Activated CD8-positive, alpha-beta T cell treated with anti-CD3 and anti-CD28 coated beads, Interleukin-2, amount 10 ng/mL, durations not matched to agents 7 days and 5 days (primary cell): ENCODE measurements at regions not wholly inside any gene's neighbourhood (a gene's known extent, or its start where the extent isn't known, plus 50 kb on each side); places are given as distances from the start of the nearest gene placed in this dataset.

Source experiments
- ATAC-seq: fragments of 150-1000 bp; cut with Tn5 transposase; one replicate; pipeline ENCODE4 v1.10.0; 2021; ENCODE audit warnings: moderate library complexity
- CTCF ChIA-PET: fragments of 350-600 bp; sonication (Branson Sonifier 250); formaldehyde crosslinking; loops from one replicate; lab custom pipeline; 2021; ENCODE audit warnings: antibody characterized with exemption; lab: Charles Lee
- POLR2A ChIA-PET: fragments of 350-600 bp; sonication (Branson Sonifier 250); formaldehyde crosslinking; loops from one replicate; lab custom pipeline; 2021; ENCODE audit warnings: antibody characterized with exemption; lab: Charles Lee
- DNase-seq: peaks from one replicate; pipeline ENCODE4 v3.0.0-alpha.2; 2020
- H3K27ac Mint-ChIP-seq: one replicate; pipeline ENCODE4 v1.8.0; 2021; ENCODE audit warnings: mild to moderate bottlenecking, mixed read lengths
- H3K27me3 Mint-ChIP-seq: one replicate; pipeline ENCODE4 v1.8.0; 2021; ENCODE audit warnings: low read depth, mixed read lengths
- H3K36me3 Mint-ChIP-seq: one replicate; pipeline ENCODE4 v1.8.0; 2021; ENCODE audit warnings: low read depth, mixed read lengths
- H3K4me1 Mint-ChIP-seq: one replicate; pipeline ENCODE4 v1.8.0; 2021; ENCODE audit warnings: low read depth, mixed read lengths
- H3K4me3 Mint-ChIP-seq: one replicate; pipeline ENCODE4 v1.8.0; 2021; ENCODE audit warnings: mild to moderate bottlenecking, mixed read lengths
- H3K9me3 Mint-ChIP-seq: one replicate; pipeline ENCODE4 v1.8.0; 2022; ENCODE audit warnings: mixed read lengths; ENCODE audit not compliant: insufficient read depth

DNA sequence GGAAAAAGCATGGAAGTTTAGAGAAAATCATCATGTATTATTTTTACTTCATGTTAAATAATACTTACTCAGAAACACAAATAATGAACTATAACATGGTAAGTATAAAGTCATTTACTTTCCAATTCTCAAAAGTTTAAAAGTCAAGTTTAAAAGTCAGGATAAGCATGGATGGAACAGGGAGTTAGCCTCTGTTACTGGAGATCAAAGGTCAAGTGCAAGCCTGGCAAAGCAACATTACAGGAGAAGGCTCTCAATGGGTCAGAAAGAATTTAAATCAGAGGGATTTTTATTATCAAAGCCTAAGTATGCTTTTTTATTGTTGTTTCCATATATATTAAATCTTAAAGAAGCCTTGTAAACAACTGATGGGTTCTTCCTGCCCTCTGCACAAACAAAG, 505.4 kb downstream of the KCNA4 start:
- POLR2A ChIA-PET: no interaction called here
- no peaks in the 10 kb centered on the region for H3K27me3 Mint-ChIP-seq
- DNase-seq (no peak), ATAC-seq (no peak)
- H3K27ac Mint-ChIP-seq: no peak overlapping the region
- no peak overlapping the region for H3K4me3 Mint-ChIP-seq
- H3K4me1 Mint-ChIP-seq: no peaks in the 10 kb centered on the region
- CTCF ChIA-PET: no interaction called here
- H3K36me3 Mint-ChIP-seq: no peaks in the 10 kb centered on the region
- peaks cover 4% of the 10 kb centered on the region for H3K9me3 Mint-ChIP-seq

DNA sequence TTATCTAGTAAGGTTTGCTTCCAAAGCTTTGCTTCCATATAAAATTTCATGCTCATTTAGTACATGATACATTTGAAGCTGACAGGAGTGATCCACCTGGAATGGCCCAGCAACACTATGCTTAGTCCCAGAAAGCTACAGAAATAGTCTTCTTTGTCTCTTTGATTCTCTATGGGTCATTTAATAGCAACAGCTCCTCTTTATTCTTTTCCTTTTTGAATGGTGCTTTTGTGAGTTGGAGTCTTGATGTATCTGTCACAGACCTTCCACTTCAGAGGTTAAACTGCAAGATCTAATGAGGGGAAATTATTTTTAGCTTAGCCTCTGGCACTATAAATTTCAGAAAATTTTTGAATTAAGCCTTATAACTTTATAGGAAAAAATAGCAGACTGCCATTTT, 509.5 kb downstream of the KCNA4 start:
- Mint-ChIP-seq H3K4me3 (no peak overlapping the region), H3K27ac (no peak overlapping the region), H3K9me3 (peaks cover 3% of the 10 kb centered on the region), H3K27me3 (no peaks in the 10 kb centered on the region), H3K36me3 (no peaks in the 10 kb centered on the region), H3K4me1 (no peaks in the 10 kb centered on the region)
- no peak for ATAC-seq
- ChIA-PET POLR2A (no interaction called here), CTCF (interaction anchor here (0.6 kb wide), 1 partner anchor 1220 kb away, joined by 3 read pairs; no protein-coding TSS in a partner anchor)
- DNase-seq: no peak

DNA sequence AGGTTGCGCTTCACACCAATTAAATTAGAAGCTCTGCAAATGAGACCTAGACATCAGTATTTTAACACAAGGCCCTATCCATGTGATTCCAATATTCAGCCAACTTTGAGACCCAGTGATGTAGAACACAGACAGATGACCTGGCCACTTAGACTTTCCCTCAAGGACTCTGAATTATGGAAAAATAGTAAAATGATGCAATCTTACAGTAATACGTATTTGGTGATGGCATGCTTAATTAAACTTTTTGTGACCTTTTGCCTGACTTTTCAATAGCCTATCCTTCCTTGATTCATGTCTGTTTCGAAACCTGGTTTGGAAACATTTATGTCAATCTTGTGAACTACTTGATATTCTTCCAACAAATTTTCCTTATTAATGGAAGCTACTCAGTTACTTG, 521.2 kb downstream of the KCNA4 start:
- no peaks in the 10 kb centered on the region for H3K27me3 Mint-ChIP-seq
- H3K4me1 Mint-ChIP-seq: no peaks in the 10 kb centered on the region
- no peaks in the 10 kb centered on the region for H3K9me3 Mint-ChIP-seq
- ChIA-PET CTCF (interaction anchor here (0.6 kb wide), 1 partner anchor 1501 kb away, joined by 3 read pairs; no protein-coding TSS in a partner anchor), POLR2A (no interaction called here)
- no peak overlapping the region for H3K4me3 Mint-ChIP-seq
- DNase-seq: no peak
- H3K27ac Mint-ChIP-seq: no peak overlapping the region
- H3K36me3 Mint-ChIP-seq: no peaks in the 10 kb centered on the region
- no peak for ATAC-seq

DNA sequence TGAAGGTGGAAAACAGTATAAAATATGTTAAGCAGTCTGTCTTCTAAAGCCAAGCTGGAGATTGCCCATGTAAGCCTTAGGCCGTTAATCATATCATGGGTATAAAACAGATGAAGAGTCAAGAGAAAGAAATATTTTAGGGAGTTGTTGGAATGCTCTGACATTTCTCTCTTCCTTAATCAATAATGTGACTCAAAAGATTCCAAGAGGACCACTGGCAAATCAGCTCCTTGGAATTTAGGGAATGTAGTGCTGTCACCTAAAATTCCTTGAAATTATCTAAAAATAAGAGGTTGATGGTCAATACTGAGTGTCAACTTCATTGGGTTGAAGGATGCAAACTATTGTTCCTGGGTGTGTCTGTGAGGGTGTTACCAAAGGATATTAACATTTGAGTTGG, 525.9 kb downstream of the KCNA4 start:
- H3K4me3 Mint-ChIP-seq: no peak overlapping the region
- H3K4me1 Mint-ChIP-seq: no peaks in the 10 kb centered on the region
- no peak for DNase-seq
- CTCF ChIA-PET: no interaction called here
- H3K36me3 Mint-ChIP-seq: no peaks in the 10 kb centered on the region
- no peak overlapping the region for H3K27ac Mint-ChIP-seq
- H3K27me3 Mint-ChIP-seq: no peaks in the 10 kb centered on the region
- no peak for ATAC-seq
- POLR2A ChIA-PET: no interaction called here
- H3K9me3 Mint-ChIP-seq: no peaks in the 10 kb centered on the region

DNA sequence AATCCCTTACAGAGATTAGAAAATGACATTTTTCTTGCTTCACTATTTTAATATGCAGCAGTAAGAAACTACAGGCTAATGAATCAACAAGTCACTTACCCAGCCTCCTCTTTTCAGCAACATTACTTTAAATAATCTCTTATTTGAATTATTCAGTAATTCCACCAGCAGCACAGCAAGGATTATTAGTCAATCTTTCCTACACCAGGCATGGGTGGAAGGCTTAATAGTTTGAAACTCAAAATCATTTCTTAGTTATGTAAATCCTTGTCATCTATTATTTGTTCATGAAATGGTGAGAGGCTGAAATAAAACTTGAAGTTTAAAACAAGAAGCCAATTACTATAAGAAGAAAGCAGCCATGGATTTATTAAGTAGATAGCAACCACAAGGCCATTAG, 530.5 kb downstream of the KCNA4 start:
- H3K27me3 Mint-ChIP-seq: no peaks in the 10 kb centered on the region
- H3K27ac Mint-ChIP-seq: no peak overlapping the region
- peaks cover 3% of the 10 kb centered on the region for H3K9me3 Mint-ChIP-seq
- no peak for ATAC-seq
- no peak for DNase-seq
- no peaks in the 10 kb centered on the region for H3K36me3 Mint-ChIP-seq
- no peaks in the 10 kb centered on the region for H3K4me1 Mint-ChIP-seq
- no peak overlapping the region for H3K4me3 Mint-ChIP-seq
- CTCF ChIA-PET: no interaction called here
- POLR2A ChIA-PET: no interaction called here

DNA sequence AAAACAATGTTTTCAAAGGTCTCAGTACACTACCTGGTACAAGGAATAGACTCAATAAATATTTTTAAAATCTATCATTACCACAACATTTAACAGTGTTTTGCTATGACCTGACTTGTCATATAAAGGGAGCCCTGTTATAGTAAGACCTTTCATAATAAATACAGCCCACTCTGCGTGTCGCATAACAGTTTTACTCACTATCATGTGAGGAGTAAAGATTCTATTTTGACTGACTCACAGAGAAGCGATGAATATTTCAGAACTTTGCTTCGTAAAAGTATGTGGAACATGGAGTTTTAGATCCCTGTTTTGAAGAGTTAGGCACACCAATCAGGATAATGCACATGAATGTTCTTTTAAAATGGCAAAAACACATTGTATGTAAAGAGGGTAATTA, 531.2 kb downstream of the KCNA4 start:
- H3K27me3 Mint-ChIP-seq: no peaks in the 10 kb centered on the region
- DNase-seq (no peak), ATAC-seq (no peak)
- CTCF ChIA-PET: no interaction called here
- H3K27ac Mint-ChIP-seq: no peak overlapping the region
- H3K4me1 Mint-ChIP-seq: no peaks in the 10 kb centered on the region
- H3K9me3 Mint-ChIP-seq: peaks cover 3% of the 10 kb centered on the region
- POLR2A ChIA-PET: no interaction called here
- no peak overlapping the region for H3K4me3 Mint-ChIP-seq
- no peaks in the 10 kb centered on the region for H3K36me3 Mint-ChIP-seq

DNA sequence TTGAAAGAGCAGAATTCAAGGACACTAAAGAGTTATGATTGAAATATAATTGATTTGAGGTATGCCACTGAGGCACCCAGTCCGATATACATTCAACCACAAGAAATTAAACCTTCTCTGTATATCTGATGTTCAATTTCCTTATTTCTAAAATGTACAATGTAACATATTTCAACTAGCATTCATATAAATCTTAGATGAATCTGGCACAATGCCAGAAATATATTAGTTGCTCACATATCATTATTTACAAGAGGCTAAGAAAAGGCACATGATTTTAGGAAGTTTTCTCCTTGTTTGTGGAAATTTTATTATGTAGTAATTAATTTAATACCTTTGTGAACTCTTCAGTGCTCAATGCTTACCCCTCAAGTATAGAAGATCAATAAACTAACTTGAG, 532.3 kb downstream of the KCNA4 start:
- Mint-ChIP-seq H3K9me3 (peaks cover 3% of the 10 kb centered on the region), H3K4me1 (no peaks in the 10 kb centered on the region), H3K36me3 (no peaks in the 10 kb centered on the region), H3K4me3 (no peak overlapping the region), H3K27me3 (no peaks in the 10 kb centered on the region), H3K27ac (no peak overlapping the region)
- DNase-seq (no peak), ATAC-seq (no peak)
- POLR2A ChIA-PET: no interaction called here
- CTCF ChIA-PET: no interaction called here

DNA sequence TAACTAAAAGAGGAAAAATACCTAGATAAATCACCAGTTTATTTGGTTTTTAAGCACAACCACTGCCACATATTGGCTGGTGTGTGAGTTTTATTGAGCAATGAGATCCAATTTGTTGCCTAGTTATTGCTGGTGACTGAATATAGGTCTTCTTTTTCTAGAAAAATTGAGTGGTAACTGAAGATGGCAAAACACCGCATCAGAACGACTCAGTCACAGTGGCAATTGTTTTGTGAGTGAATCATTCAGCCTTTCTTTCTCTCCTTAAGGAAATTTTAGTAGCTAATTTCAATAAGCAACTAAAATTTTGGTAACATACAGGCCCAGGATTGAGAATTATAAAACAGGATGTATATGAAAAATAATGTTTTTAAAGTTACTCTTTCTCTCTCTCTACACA, 533.0 kb downstream of the KCNA4 start:
- ChIA-PET CTCF (no interaction called here), POLR2A (no interaction called here)
- no peaks in the 10 kb centered on the region for H3K36me3 Mint-ChIP-seq
- H3K27me3 Mint-ChIP-seq: no peaks in the 10 kb centered on the region
- ATAC-seq (no peak), DNase-seq (no peak)
- peaks cover 3% of the 10 kb centered on the region for H3K9me3 Mint-ChIP-seq
- H3K27ac Mint-ChIP-seq: no peak overlapping the region
- no peaks in the 10 kb centered on the region for H3K4me1 Mint-ChIP-seq
- no peak overlapping the region for H3K4me3 Mint-ChIP-seq

DNA sequence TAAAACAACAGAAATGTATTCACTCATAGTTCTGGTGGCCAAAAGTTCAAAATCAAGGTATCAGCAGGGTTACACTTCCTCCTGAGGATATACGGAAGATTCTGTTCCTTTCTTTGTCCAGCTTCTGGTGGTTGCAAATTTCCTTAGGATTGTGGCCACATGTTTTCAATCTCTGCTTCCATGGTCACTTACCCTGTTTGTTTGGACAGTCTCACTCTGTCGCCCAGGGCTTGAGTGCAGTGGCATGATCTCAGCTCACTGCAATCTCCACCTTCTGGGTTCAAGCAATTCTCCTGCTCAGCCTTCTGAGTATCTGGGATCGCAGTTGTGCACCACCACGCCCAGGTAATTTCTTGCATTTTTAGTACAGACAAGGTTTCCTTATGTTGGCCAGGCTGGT, 534.3 kb downstream of the KCNA4 start:
- DNase-seq (no peak), ATAC-seq (no peak)
- no peaks in the 10 kb centered on the region for H3K4me1 Mint-ChIP-seq
- no peaks in the 10 kb centered on the region for H3K27me3 Mint-ChIP-seq
- ChIA-PET POLR2A (no interaction called here), CTCF (no interaction called here)
- peaks cover 8% of the 10 kb centered on the region for H3K9me3 Mint-ChIP-seq
- no peak overlapping the region for H3K4me3 Mint-ChIP-seq
- H3K36me3 Mint-ChIP-seq: no peaks in the 10 kb centered on the region
- H3K27ac Mint-ChIP-seq: no peak overlapping the region

DNA sequence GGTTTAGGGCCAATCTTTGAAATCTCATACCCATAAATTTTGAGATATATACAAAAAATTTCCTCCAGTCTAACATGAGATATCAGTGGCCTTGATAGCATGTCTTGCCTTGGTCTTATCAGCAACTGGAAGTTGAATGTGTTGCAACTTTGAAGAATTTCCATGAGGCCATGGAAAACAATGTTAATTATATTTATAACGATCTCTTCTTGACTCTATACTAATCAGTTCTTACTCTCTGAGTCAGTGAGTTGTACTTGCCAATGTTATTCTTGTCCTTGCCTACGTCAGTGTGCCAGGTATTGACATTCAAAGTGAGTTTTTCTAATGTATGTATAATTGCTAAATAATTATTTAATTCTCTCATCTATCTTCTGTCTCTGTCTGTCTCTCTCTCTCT, 535.1 kb downstream of the KCNA4 start:
- Mint-ChIP-seq H3K9me3 (peaks cover 10% of the 10 kb centered on the region), H3K36me3 (no peaks in the 10 kb centered on the region), H3K4me1 (no peaks in the 10 kb centered on the region), H3K27me3 (no peaks in the 10 kb centered on the region), H3K4me3 (no peak overlapping the region), H3K27ac (no peak overlapping the region)
- ChIA-PET POLR2A (no interaction called here), CTCF (no interaction called here)
- ATAC-seq: no peak
- no peak for DNase-seq

DNA sequence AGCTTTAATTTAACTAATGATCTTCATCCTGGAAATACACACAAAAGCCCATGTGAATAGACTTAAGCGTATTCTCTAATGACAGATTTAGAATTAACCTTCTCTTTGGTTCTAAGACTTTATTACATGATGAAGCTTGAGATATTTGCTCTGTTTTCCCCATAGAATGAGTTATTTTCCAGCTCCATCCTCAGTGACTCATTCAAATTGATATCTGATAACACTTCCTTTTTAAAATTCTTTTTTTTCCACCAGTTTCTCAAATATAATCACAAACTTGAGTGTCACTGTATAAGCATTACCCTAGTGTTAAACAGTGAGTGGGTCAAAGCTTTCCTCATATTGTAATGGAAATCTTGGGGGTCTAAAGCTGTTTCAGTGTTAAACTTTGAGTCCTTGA, 535.8 kb downstream of the KCNA4 start:
- Mint-ChIP-seq H3K4me1 (no peaks in the 10 kb centered on the region), H3K36me3 (no peaks in the 10 kb centered on the region), H3K4me3 (no peak overlapping the region), H3K27me3 (no peaks in the 10 kb centered on the region), H3K9me3 (peaks cover 10% of the 10 kb centered on the region), H3K27ac (no peak overlapping the region)
- ChIA-PET CTCF (no interaction called here), POLR2A (no interaction called here)
- no peak for DNase-seq
- ATAC-seq: no peak

DNA sequence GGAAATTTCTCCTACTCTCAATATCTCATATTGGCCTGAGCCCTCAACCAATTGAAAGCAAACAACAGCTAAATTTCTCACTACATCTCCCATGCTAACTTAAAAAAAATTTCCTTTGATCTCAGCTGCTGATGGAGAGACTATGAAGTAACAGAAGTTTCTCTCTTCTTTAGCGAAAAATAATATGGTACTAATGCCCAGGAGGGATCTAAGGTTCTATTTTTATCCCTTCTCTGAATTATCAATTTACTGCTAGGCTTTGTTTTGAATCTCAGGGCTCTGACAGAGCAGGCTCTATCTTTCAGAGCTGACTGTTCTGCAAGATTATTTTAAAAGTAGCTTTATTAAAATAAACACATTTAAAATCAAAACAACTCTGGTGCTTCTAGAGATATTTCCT, 558.6 kb downstream of the KCNA4 start:
- no peaks in the 10 kb centered on the region for H3K36me3 Mint-ChIP-seq
- POLR2A ChIA-PET: no interaction called here
- ATAC-seq: no peak

DNA sequence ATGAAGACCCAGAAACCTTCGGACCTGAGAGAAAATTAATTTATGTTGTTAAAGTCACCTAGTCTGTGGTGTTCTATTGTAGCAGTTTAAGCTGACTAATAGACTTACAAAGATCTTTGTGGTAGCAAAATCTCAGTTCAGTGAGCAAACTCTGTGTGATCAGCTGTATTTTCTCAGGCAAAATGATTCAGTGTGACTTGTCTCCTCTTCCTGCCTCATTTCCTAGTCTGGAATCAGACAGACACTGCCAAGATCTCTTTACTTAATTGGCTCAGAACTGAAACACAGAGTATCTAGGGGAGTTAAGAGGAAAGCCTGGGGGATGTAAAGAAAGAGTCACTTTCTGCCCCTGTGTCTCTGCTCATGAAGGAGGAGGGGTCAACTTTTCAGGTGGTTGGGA, 564.7 kb downstream of the KCNA4 start:
- CTCF ChIA-PET: no interaction called here

More for the DNA sequence above, 558.6 kb downstream of the KCNA4 start:
- CTCF ChIA-PET: no interaction called here
- no peaks in the 10 kb centered on the region for H3K9me3 Mint-ChIP-seq
- DNase-seq: no peak
- H3K4me3 Mint-ChIP-seq: no peak overlapping the region
- H3K4me1 Mint-ChIP-seq: no peaks in the 10 kb centered on the region
- no peaks in the 10 kb centered on the region for H3K27me3 Mint-ChIP-seq
- no peak overlapping the region for H3K27ac Mint-ChIP-seq

More for the DNA sequence above, 564.7 kb downstream of the KCNA4 start:
- ATAC-seq (no peak), DNase-seq (no peak)
- no peak overlapping the region for H3K27ac Mint-ChIP-seq
- no peaks in the 10 kb centered on the region for H3K4me1 Mint-ChIP-seq
- no peaks in the 10 kb centered on the region for H3K36me3 Mint-ChIP-seq
- no peaks in the 10 kb centered on the region for H3K27me3 Mint-ChIP-seq
- no peak overlapping the region for H3K4me3 Mint-ChIP-seq
- POLR2A ChIA-PET: no interaction called here
- H3K9me3 Mint-ChIP-seq: peaks cover 4% of the 10 kb centered on the region
